ENCODE measurements at regions not wholly inside any gene's neighbourhood (a gene's known extent, or its start where the extent isn't known, plus 50 kb on each side); places are given as distances from the start of the nearest gene placed in this dataset.
"Not testable (repeated sequence)": the region's sequence is repeated elsewhere in the genome, so short reads cannot be mapped to it uniquely, and the experiment has no call there.

- TF ChIP-seq CTCF (IDR thresholded peaks at IDR 0.05) (no peak), POLR2A (IDR thresholded peaks at IDR 0.05) (no peak)
- no peaks in the 10 kb centered on the region for H3K36me3 ChIP-seq
These were observed 616.1 kb upstream of the FAM98A start for GRCh38 chr2:34215174-34215573.

GRCh38 chr2:34210382-34210781 lies 611.3 kb upstream of the FAM98A start:
- DNase-seq; H3K27ac ChIP-seq; H3K27me3 ChIP-seq; H3K36me3 ChIP-seq; H3K4me3 ChIP-seq; intact Hi-C loops (cut with DNase I); H3K4me1 ChIP-seq; ATAC-seq: not testable (repeated sequence)
- 80 to 91% (median 83%) methylated on average over 8 of the region's 8 CpGs for WGBS, 4 donors
- peaks cover 0 to 38% (median 20%) of the 10 kb centered on the region in 12 donors for H3K9me3 ChIP-seq

More at GRCh38 chr2:34215174-34215573, 616.1 kb upstream of the FAM98A start:
- intact Hi-C loops (cut with DNase I): no loop called here
- no peaks in the 10 kb centered on the region for H3K27me3 ChIP-seq
- DNase-seq: no peak
- peaks cover 0 to 17% (median 9%) of the 10 kb centered on the region in 12 donors for H3K9me3 ChIP-seq
- ATAC-seq: no peak
- H3K4me3 ChIP-seq: no peak overlapping the region
- H3K4me1 ChIP-seq: no peaks in the 10 kb centered on the region
- no peak overlapping the region for H3K27ac ChIP-seq
- WGBS, 4 donors: 84 to 88% (median 87%) methylated on average over 4 of the region's 4 CpGs

GRCh38 chr2:34204560-34204959 lies 605.5 kb upstream of the FAM98A start:
- ATAC-seq: no peak
- H3K27ac ChIP-seq: no peak overlapping the region
- 86 to 88% (median 88%) methylated on average over 1 of the region's 1 CpG for WGBS, 4 donors
- H3K4me3 ChIP-seq: no peak overlapping the region
- intact Hi-C loops (cut with DNase I): no loop called here
- no peak for DNase-seq
- H3K9me3 ChIP-seq: peaks cover 0 to 19% (median 4%) of the 10 kb centered on the region in 12 donors
- no peaks in the 10 kb centered on the region for H3K36me3 ChIP-seq
- TF ChIP-seq POLR2A (IDR thresholded peaks at IDR 0.05) (no peak), CTCF (IDR thresholded peaks at IDR 0.05) (no peak)
- H3K27me3 ChIP-seq: no peaks in the 10 kb centered on the region
- H3K4me1 ChIP-seq: no peaks in the 10 kb centered on the region

- Histone ChIP-seq H3K36me3 (no peaks in the 10 kb centered on the region), H3K27me3 (no peaks in the 10 kb centered on the region), H3K27ac (no peak overlapping the region), H3K9me3 (peaks cover 0 to 2% (median 0%) of the 10 kb centered on the region in 12 donors), H3K4me1 (no peaks in the 10 kb centered on the region), H3K4me3 (no peak overlapping the region)
- ATAC-seq (no peak), DNase-seq (no peak)
- WGBS, 4 donors: 71 to 80% (median 74%) methylated on average over 1 of the region's 1 CpG
- intact Hi-C loops (cut with DNase I): no loop called here
- no peak for TF ChIP-seq POLR2A (IDR thresholded peaks at IDR 0.05)
These were observed 602.0 kb upstream of the FAM98A start for GRCh38 chr2:34201099-34201498.

- Histone ChIP-seq H3K36me3 (no peaks in the 10 kb centered on the region), H3K9me3 (peaks cover 0 to 2% (median 0%) of the 10 kb centered on the region in 12 donors), H3K27ac (no peak overlapping the region), H3K4me3 (no peak overlapping the region), H3K4me1 (no peaks in the 10 kb centered on the region), H3K27me3 (no peaks in the 10 kb centered on the region)
- no peak for ATAC-seq
- TF ChIP-seq POLR2A (IDR thresholded peaks at IDR 0.05): no peak
- no peak for TF ChIP-seq CTCF (IDR thresholded peaks at IDR 0.05)
- intact Hi-C loops (cut with DNase I): no loop called here
- no peak for DNase-seq
These were observed 600.9 kb upstream of the FAM98A start for GRCh38 chr2:34199971-34200370.
